Heart left ventricle (tissue), 13 donors: ENCODE measurements at regions not wholly inside any gene's neighbourhood (a gene's known extent, or its start where the extent isn't known, plus 50 kb on each side); places are given as distances from the start of the nearest gene placed in this dataset.

Experiments used
- CTCF ChIP-seq, 12 donors: fragments of 200-600 bp; sonication (generic) in 4 of 12; IDR thresholded peaks; one replicate each; pipeline versions ENCODE4 v1.5.0 to v1.8.0; 2018 to 2022; ENCODE audit warnings: antibody characterized with exemption in 12 of 12, mild to moderate bottlenecking in 5 of 12
- POLR2A ChIP-seq, 2 donors: fragments of 450-650 bp; IDR thresholded peaks; one replicate each; pipeline ENCODE4 v1.6.1; 2017; ENCODE audit warnings: antibody characterized with exemption in 2 of 2, mild to moderate bottlenecking in 2 of 2, moderate library complexity in 2 of 2
- donor health status: ischemic (EF 13 %, LVEDD 7.1; RV severe dilation, severe dysfunction).
- donor health status: DM: no; HTN: yes; CAD: no.
- donor health status: DM: no; HTN: no; CAD: no.
- donor health status: ischemic (EF 25% LVEDD 6.9; RV normal size, moderate dysfunction).
- donor health status: ischemic (EF 25% LVEDD 5.7; RV mildly dilated, moderate dysfunction).
- donor health status: ischemic (EF 35%, LVEDD 5.7; RV mildly dilated, moderate dysfunction).
- donor health status: nonischemic (EF 11% LVEDD 7.7; RV severe dilation, severe dysfunction).
- donor health status: DM: yes; HTN: yes; CAD: no.
- donor health status: PGD.
- donor health status: ischemic (EF 29% LVEDD 5.4; RV normal size, mild dysfunction).
- donor health status: nonischemic (EF 23%, LVEDD 6.1; RV moderate dilation, normal function).

- TF ChIP-seq CTCF (IDR thresholded peaks at IDR 0.05): no peak
- TF ChIP-seq POLR2A (IDR thresholded peaks at IDR 0.05): no peak
Measured at GRCh38 chr6:3609388-3609787, 142.1 kb downstream of the PXDC1 start.
